ENCODE measurements at regions not wholly inside any gene's neighbourhood (a gene's known extent, or its start where the extent isn't known, plus 50 kb on each side); places are given as distances from the start of the nearest gene placed in this dataset.

GRCh38 chrX:5082705-5083104 lies 1146.0 kb downstream of the NLGN4X start:
- DNase-seq (ENCODE audit: low spot score) = no peak

- no peak for DNase-seq (ENCODE audit: low spot score)
These were observed 1147.9 kb downstream of the NLGN4X start for GRCh38 chrX:5080791-5081190.

GRCh38 chrX:5068550-5068949 lies 1160.1 kb downstream of the NLGN4X start:
- no peak for DNase-seq (ENCODE audit: low spot score)

- DNase-seq (ENCODE audit: low spot score) = no peak
These were observed 1170.9 kb downstream of the NLGN4X start for GRCh38 chrX:5057786-5058185.

GRCh38 chrX:5054852-5055251 lies 1173.8 kb downstream of the NLGN4X start:
- DNase-seq (ENCODE audit: low spot score) = no peak

GRCh38 chrX:5051831-5052491 lies 1176.7 kb downstream of the NLGN4X start:
- DNase-seq (ENCODE audit: low spot score) = peak; percentile 7

- no peak for DNase-seq (ENCODE audit: low spot score)
These were observed 1186.1 kb downstream of the NLGN4X start for GRCh38 chrX:5042563-5042962.

- DNase-seq (ENCODE audit: low spot score) = no peak
These were observed 1196.9 kb downstream of the NLGN4X start for GRCh38 chrX:5031792-5032191.

- no peak for DNase-seq (ENCODE audit: low spot score)
These were observed 1213.2 kb downstream of the NLGN4X start for GRCh38 chrX:5015451-5015850.

- DNase-seq (ENCODE audit: low spot score) = no peak
These were observed 1233.8 kb downstream of the NLGN4X start for GRCh38 chrX:4994855-4995254.

GRCh38 chrX:4978613-4979012 lies 1250.1 kb downstream of the NLGN4X start:
- DNase-seq (ENCODE audit: low spot score) = no peak

- no peak for DNase-seq (ENCODE audit: low spot score)
These were observed 1257.0 kb downstream of the NLGN4X start for GRCh38 chrX:4971646-4972045.

- DNase-seq (ENCODE audit: low spot score) = no peak
These were observed 1250.7 kb upstream of the PRKX start for GRCh38 chrX:4964112-4964511.

- DNase-seq (ENCODE audit: low spot score) = no peak
These were observed 1250.0 kb upstream of the PRKX start for GRCh38 chrX:4963432-4963831.

GRCh38 chrX:4944767-4945166 lies 1231.3 kb upstream of the PRKX start:
- DNase-seq (ENCODE audit: low spot score) = peak; percentile 0

- DNase-seq (ENCODE audit: low spot score) = no peak
These were observed 1222.9 kb upstream of the PRKX start for GRCh38 chrX:4936315-4936714.

- peak; percentile 11 for DNase-seq (ENCODE audit: low spot score)
These were observed 1222.4 kb upstream of the PRKX start for GRCh38 chrX:4935846-4936245.

- DNase-seq (ENCODE audit: low spot score) = no peak
These were observed 1222.0 kb upstream of the PRKX start for GRCh38 chrX:4935401-4935800.

- DNase-seq (ENCODE audit: low spot score) = no peak
These were observed 1219.3 kb upstream of the PRKX start for GRCh38 chrX:4932790-4933189.

- DNase-seq (ENCODE audit: low spot score) = no peak
These were observed 1217.0 kb upstream of the PRKX start for GRCh38 chrX:4930426-4930825.

GRCh38 chrX:4925911-4926310 lies 1212.5 kb upstream of the PRKX start:
- DNase-seq (ENCODE audit: low spot score) = no peak

- DNase-seq (ENCODE audit: low spot score) = no peak
These were observed 1195.9 kb upstream of the PRKX start for GRCh38 chrX:4909348-4909747.

- DNase-seq (ENCODE audit: low spot score) = no peak
These were observed 1192.1 kb upstream of the PRKX start for GRCh38 chrX:4905576-4905975.

GRCh38 chrX:4881277-4881676 lies 1167.8 kb upstream of the PRKX start:
- no peak for DNase-seq (ENCODE audit: low spot score)

GRCh38 chrX:4878640-4879039 lies 1165.2 kb upstream of the PRKX start:
- no peak for DNase-seq (ENCODE audit: low spot score)

Measured in putamen (tissue), 1 donor.